NCI-H2107 (cell line): ENCODE measurements at regions not wholly inside any gene's neighbourhood (a gene's known extent, or its start where the extent isn't known, plus 50 kb on each side); places are given as distances from the start of the nearest gene placed in this dataset.
A peak's percentile ranks its signal among the peaks of the same experiment; 100 is the strongest.
"Not testable (repeated sequence)": the region's sequence is repeated elsewhere in the genome, so short reads cannot be mapped to it uniquely, and the experiment has no call there.

Source experiments
- DNase-seq: peaks from one replicate; lab custom pipeline; 2025; lab: John Stamatoyannopoulos, UW

DNA sequence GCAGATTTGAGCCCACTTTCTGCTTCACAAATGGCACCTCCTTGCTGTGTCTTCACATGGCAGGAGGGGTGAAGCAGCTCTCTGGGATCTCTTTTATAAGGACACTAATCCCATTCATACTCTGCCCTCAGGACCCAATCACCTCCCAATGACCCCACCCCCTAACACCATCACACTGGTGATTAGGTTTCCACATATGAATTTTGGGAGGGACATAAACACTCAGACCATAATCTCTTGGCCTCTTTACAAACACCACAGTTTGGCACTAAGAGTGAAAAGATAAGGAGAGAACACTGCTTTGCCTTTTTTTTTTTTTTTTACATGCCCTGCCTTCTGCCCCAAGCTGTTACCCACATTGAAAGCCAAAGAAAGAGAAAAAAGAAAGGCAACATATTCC lies 166.2 kb upstream of the NFIA start:
- no peak for DNase-seq

- DNase-seq, result no peak
These were observed 166.9 kb upstream of the NFIA start for GRCh38 chr1:60915441-60915840.

- no peak for DNase-seq
These were observed 167.4 kb upstream of the NFIA start for GRCh38 chr1:60914982-60915381.

- not testable (repeated sequence) for DNase-seq
These were observed 168.7 kb upstream of the NFIA start for GRCh38 chr1:60913708-60914107.

GRCh38 chr1:60913039-60913438 lies 169.3 kb upstream of the NFIA start:
- no peak for DNase-seq

- peak; percentile 69 for DNase-seq
These were observed 170.2 kb upstream of the NFIA start for GRCh38 chr1:60911966-60912697.

DNA sequence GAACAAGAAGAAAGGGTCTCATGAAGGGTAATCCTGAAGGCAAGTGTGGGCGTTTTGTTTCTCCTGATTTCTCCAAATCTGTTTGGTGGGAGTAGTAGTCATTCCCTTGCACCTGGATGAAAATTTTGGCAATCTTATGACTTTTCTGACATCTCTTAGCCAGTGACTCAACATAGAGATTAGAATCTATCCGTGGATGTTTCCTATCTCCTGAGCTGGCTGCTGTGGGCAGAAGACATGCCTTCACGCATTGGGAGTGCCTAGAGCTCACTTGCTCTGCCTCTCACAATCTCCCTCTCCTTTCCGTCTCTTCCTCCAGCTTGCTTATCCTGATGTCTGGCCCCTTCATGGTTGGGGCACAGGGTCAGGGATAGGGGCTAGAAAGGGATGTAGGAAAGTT lies 174.2 kb upstream of the NFIA start:
- no peak for DNase-seq

DNA sequence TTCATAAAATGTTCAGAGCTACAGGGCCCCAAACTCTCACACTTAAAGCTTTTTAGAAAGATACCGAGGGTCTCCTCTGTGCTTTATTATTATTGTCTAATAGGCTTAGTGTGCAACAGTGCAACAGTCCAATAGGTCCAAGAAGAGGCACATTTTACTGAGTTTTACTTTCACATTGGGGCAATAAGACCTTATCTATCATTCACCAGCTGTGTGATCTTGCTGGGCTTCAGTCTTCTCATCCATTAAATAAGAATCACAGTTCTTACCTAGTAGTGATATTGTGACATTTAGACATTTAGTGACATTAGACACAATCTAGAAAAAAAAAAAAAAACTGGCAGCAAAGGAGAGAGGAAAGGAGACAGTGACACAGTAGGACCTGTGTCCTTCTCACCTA lies 175.8 kb upstream of the NFIA start:
- no peak for DNase-seq

GRCh38 chr1:60906039-60906438 lies 176.3 kb upstream of the NFIA start:
- no peak for DNase-seq

DNA sequence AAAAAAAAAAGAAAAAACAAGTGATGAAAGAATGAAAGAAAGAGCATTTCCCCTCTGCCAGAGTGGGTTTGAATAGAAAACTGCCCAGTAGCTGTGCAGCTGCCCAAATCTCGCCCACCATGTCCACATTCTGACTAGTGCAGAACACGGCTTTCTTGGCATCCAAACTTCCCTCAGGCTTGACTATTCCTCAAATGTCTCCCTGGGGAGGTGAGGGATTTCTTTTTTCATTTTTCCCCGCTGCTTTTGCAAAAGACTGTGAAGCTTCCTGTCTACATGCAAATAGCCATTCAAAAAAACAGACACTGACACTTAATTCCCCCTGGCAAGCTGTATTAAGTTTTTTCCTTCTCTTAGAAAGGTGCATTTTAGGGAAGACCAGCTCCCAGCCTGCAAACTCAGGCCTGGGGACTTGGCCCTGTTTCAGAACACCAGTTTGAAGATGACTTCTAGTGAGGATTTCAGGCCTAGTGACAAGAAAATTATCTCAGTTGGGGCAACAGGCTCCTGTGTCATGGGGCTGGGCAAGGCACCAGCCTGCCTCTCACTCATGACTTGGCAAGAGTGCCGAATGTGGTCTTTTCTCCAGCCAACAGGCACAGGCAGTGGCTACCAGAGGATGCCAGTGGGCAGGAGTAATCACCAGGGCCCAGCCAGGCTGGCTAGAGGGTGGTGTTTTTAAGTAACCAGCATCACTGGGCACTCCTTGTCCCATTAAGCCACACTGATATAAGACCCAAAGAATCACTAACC lies 178.1 kb upstream of the NFIA start:
- DNase-seq, result no peak

- DNase-seq, result no peak
These were observed 178.8 kb upstream of the NFIA start for GRCh38 chr1:60903591-60903990.

- no peak for DNase-seq
These were observed 182.9 kb upstream of the NFIA start for GRCh38 chr1:60899464-60899863.

DNA sequence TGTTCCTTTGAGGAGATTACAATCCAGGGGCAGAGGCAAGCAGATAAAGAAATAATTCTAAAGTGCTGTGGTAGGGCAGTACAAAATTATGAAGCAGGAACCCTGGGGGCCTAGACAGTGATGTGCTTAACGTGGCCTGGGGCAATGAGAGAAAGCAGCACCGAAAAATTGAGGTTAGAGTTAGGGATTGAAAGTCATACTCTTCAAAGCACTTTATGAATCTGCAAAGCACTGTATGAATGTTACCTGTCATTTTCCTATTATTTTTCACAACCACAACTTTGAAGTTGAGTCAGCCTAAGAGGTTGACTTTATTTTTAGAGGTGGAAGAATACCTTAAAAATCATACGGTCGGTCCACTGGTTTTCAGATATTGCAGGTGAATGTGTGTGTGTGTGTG lies 183.4 kb upstream of the NFIA start:
- DNase-seq, result no peak

DNA sequence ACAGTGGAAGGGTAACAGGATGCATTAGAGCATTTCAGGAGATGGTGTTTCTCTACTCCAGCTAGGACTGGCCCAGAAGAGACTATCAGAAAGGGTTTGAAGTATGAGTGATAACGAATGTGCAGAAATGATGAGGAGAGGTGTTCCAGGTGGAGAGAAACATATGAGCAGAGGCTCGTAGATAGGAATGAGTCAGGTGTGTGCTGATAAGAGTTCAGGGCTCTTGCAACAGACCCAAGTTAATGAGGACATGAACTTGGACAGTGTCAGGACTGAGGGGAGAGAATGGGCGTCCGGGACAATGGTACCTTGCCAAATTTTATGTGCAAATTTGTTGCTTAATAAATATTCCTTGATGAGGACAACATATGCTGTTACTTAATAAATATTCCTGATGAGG lies 183.9 kb upstream of the NFIA start:
- no peak for DNase-seq

- no peak for DNase-seq
These were observed 185.5 kb upstream of the NFIA start for GRCh38 chr1:60896701-60897363.

DNA sequence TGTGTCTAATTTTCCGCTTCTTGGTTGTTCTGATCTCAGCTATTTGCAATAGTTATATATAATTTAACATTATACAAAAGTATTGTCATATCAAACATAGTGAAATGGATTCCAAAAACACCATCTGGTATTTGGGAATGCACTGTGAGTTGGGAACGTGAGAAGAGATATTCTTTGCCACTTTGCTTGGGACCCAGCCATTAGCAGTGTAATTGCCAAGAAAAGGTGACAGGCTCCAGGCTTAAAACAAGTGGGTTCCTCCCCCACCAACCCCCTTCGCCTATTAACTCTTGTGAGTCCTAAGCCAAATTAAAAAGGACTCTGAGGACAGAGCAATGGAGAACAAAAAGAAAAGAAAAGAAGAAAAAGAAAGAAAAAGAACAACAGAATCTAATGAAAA lies 186.7 kb upstream of the NFIA start:
- no peak for DNase-seq

GRCh38 chr1:60895252-60895651 lies 187.1 kb upstream of the NFIA start:
- no peak for DNase-seq

DNA sequence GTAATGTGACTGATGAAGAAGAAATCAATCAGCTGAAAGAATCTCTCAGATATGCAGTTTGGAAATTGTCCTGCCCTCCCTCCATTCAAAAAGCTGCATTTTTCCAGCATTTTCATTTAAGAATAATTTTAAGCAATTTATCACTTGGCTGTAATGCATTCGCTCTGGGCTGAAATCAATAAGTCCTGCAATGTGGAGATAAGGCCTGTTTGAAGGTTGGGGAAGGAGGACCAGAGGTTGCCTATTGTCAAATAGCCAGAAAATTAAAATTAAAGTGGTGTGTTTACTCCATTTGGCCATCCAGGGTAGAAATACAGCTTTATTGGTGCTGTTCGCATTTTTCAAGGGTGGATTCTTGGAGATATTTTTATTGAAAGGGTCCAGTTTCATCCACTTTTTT lies 187.6 kb upstream of the NFIA start:
- no peak for DNase-seq

- DNase-seq, result no peak
These were observed 188.2 kb upstream of the NFIA start for GRCh38 chr1:60894130-60894529.

GRCh38 chr1:60893136-60893930 lies 189.0 kb upstream of the NFIA start:
- no peak for DNase-seq

DNA sequence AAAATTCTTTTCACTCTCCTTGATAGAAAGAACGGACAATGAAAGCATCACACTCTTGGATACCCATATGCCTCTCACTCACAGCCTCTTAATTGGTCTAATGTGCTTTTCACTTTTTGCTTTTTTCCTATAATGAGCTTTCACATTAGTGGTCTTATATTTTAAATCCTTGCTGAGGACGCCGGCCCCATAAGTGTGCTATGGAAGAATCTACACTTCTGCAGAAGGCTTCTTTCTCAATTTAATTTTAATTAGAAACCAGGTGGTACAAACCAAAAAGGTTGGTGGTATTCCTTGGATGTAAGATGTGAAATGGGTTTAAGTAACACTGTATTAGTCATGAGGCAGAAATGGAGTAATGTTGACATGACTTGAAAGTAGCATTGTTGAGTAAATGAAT lies 190.6 kb upstream of the NFIA start:
- no peak for DNase-seq

DNA sequence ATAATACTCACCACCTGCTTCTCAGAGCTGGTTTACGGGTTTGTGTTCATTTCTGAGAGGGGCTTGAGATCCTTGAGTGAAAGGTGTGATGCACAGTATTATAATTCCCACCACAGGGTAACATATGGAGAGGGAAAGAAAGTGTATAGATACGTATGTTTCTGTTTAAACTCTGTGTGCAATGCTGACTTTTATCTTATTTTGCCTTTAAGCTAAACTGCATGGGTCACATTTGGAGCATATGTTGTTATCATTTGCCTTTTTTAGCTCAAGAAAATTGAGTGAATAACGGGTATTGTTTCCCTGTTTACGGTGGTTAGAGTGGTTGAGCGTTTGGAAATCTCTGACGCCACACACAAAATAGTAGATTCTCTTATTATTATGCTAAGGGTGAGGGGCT lies 191.1 kb upstream of the NFIA start:
- no peak for DNase-seq
